ENCODE measurements at regions not wholly inside any gene's neighbourhood (a gene's known extent, or its start where the extent isn't known, plus 50 kb on each side); places are given as distances from the start of the nearest gene placed in this dataset.
"Not testable (repeated sequence)": the region's sequence is repeated elsewhere in the genome, so short reads cannot be mapped to it uniquely, and the experiment has no call there.

DNA sequence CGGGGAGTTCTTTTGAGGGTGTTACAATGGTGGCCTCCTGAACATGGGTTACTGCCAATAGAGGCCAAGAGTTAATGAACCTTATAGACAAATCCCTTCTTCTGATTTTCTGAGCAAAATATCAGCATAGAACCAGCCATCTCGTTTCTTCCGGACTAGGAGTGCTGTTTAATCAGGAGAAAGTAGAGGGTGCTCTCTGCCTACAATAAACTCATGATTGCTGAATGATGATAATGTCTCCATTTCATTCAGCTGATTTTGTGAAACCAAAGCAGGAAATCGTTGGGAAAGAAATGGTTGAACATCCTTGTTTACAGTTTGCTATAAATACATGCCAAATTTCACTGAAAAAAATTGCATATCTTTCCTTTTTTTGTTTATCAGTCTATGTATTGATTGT lies 142.8 kb upstream of the PLSCR5 start:
- DNase-seq (ENCODE audit: low spot score), result peak; percentile 47

GRCh38 chr3:146747051-146747450 lies 141.9 kb upstream of the PLSCR5 start:
- no peak for DNase-seq (ENCODE audit: low spot score)

GRCh38 chr3:146746190-146746589 lies 141.0 kb upstream of the PLSCR5 start:
- DNase-seq (ENCODE audit: low spot score), result no peak

- no peak for DNase-seq (ENCODE audit: low spot score)
These were observed 134.1 kb upstream of the PLSCR5 start for GRCh38 chr3:146739203-146739671.

DNA sequence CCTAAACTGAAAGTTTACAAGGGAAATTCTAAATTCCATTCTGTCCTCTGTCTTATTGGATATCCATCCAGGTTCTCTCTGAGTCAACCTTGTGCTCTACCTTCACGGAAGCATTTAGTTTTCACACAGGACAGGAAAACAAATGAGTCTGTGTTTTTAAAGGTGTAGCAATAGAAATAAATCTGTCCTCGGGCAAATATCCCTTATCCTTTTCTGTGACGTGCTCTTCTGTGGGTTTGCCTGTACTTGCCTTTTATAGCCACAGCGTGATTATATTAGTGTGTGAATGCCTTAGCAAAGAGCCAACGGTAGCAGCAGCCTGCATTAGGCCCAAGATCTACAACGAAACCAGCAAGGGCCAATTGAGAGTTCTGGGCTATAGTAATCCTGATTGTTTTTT lies 127.2 kb upstream of the PLSCR5 start:
- DNase-seq (ENCODE audit: low spot score), result no peak

GRCh38 chr3:146715170-146715569 lies 110.0 kb upstream of the PLSCR5 start:
- peak; percentile 5 for DNase-seq (ENCODE audit: low spot score)

- no peak for DNase-seq (ENCODE audit: low spot score)
These were observed 107.7 kb upstream of the PLSCR5 start for GRCh38 chr3:146712806-146713205.

DNA sequence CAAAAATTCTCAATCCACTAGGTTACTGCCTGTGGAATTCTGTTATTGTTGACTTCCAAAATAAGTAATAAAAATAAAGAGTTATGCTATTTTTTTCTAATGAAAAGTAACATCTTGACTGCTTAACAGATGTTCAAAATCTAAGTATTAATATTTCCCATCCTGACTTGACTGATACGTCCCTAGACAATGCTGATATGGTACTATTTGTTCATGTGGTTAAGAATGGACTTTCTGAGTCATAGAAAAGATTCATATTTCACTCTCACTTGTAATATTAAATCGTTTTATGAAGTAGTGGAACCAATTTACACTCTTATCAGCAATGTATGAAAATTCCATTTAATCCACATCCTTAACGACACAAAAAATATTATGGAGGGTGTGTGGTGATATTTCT lies 104.8 kb upstream of the PLSCR5 start:
- no peak for DNase-seq (ENCODE audit: low spot score)

GRCh38 chr3:146705225-146705624 lies 100.1 kb upstream of the PLSCR5 start:
- DNase-seq (ENCODE audit: low spot score), result no peak

GRCh38 chr3:146702237-146702636 lies 97.1 kb upstream of the PLSCR5 start:
- no peak for DNase-seq (ENCODE audit: low spot score)

DNA sequence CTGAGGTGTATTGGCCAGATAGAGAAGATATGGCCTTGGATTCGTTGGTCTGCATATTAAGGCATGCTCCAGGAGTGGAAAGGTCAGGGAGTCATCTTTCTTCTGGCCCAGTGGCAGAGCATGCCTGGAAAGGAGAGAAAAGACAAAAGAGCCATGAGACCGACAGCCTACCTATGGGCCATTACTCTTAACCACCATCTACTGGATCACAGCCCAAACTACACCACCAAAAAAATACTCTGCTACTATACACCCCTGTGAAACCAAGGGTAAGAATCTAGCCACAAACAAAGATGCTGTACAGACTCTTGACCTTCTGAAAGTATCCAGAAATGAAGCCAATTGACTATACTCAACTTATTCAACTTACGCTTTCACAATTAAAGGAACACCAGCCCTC lies 96.1 kb upstream of the PLSCR5 start:
- no peak for DNase-seq (ENCODE audit: low spot score)

- not testable (repeated sequence) for DNase-seq (ENCODE audit: low spot score)
These were observed 94.9 kb upstream of the PLSCR5 start for GRCh38 chr3:146700025-146700424.

GRCh38 chr3:146692254-146692653 lies 87.1 kb upstream of the PLSCR5 start:
- no peak for DNase-seq (ENCODE audit: low spot score)

- DNase-seq (ENCODE audit: low spot score), result no peak
These were observed 80.1 kb upstream of the PLSCR5 start for GRCh38 chr3:146685050-146685814.

GRCh38 chr3:146682171-146682570 lies 77.0 kb upstream of the PLSCR5 start:
- DNase-seq (ENCODE audit: low spot score), result no peak

DNA sequence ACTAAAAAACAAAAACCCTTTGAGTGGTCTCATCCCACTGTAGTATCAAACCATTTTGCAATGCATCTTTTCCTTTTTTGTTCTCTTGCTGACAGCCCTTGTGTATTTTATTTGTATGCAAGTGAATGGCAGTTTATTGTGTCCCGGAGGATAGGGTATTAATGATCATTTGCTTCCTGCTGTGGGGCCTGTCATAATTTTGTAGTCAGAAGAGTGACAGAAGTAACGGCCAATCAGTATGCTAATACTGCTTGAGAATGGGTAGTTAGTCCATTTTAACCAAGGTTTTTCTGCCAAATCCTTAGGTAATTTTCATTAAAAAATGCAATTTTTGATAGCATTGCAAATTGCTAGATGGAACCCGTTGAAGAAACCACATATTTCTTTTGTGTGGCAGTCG lies 75.5 kb upstream of the PLSCR5 start:
- no peak for DNase-seq (ENCODE audit: low spot score)

- DNase-seq (ENCODE audit: low spot score), result no peak
These were observed 74.8 kb upstream of the PLSCR5 start for GRCh38 chr3:146679995-146680394.

DNA sequence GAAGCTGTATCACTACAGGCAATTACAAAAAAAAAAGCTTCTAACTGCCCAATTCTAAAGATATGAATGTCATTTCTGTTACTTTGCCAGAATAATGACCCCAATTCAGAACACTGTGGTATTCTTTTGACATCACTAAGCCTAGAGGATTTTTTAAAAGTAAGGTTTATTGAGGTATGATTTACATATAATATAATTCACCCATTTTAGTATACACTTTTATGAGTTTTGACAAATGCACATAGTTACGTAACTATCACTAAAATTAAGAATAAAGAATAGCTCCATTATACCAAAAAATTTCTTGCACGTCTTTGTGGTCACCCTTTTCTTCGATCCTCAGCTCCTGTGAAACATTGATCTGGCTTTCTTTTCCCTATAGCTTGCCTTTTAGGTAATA lies 74.0 kb upstream of the PLSCR5 start:
- no peak for DNase-seq (ENCODE audit: low spot score)

DNA sequence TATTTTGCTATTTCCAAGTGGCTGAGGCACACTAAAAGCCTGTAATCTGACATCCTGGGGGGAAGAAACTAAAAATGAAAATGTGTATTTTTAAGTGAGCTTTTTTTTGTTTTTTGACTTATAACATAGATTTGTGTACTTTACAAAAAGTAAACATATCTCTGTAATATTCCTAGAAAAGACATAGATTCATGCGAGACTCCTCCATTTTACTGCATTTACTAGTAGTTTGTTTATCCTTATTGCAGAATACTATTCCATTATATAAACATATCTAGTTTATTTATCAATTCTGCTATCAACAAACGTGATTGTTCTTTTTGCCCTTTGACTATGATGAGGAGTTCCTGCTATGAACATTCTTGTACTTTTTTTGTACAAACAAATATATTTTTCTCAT lies 67.8 kb upstream of the PLSCR5 start:
- no peak for DNase-seq (ENCODE audit: low spot score)

DNA sequence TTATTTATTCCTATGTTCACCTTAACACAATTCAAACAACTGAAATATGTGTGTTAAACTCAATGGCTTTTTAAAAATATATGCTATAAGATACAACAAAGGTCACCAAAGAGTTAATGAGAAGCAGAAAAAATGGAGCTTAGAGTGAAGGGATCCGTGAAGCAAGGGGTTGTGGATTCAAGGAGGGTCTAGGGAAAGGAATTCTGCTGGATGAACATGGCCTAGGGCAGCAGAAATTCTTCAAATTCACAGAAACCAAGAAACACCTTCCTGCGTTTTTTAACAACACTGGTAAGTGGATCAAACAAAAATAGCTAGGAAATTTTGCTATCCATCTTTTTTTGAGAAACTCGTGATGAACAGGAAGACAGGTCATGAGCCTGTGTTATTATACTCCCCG lies 59.3 kb upstream of the PLSCR5 start:
- DNase-seq (ENCODE audit: low spot score), result no peak

GRCh38 chr3:146658841-146659240 lies 53.7 kb upstream of the PLSCR5 start:
- no peak for DNase-seq (ENCODE audit: low spot score)

- DNase-seq (ENCODE audit: low spot score), result no peak
These were observed 50.3 kb upstream of the PLSCR5 start for GRCh38 chr3:146655333-146655996.

All from AG08395 (cell line).